ENCODE measurements at regions not wholly inside any gene's neighbourhood (a gene's known extent, or its start where the extent isn't known, plus 50 kb on each side); places are given as distances from the start of the nearest gene placed in this dataset.

DNA sequence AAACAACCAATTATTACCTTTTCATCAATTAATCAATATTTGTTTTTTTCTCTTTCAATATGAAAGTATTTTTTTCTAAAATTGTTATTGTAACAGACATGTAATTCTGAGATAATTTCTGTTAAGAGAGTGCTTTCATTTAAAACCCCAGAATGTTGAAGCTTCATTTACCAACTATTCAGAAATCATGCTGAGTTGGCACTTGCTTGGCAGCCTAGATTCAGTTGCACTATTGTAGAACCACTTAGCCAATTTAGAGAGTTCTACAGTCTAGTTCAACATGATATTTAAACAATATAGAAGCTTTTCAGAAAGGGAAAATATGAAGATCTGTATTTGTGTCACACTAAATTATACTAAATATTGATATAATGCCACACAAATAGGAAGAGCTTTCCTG is 56.1 kb upstream of the NKAIN2 start:
- peak in 1 of 2 experiments; percentile 22 for DNase-seq

- DNase-seq, result no peak
Observed at GRCh38 chr6:123745895-123746294, 57.8 kb upstream of the NKAIN2 start.

DNA sequence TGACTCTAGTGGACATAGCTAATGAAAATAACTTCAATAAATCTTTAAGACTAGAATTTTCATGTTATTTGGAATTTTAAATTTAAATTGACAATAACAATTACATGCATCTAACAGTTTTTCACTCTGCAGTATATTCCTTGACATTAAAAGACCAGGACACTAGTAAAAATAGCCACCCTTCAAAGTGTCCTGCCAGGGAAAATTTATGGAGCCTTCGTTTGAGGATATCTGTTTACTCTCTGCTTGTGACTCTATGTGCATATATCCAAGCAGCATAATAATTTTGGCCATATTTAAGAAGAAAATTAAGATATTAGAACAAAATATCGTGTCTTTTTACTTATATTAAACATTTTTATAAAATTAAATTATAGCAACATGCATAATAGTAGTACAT is 58.8 kb upstream of the NKAIN2 start:
- no peak for DNase-seq

DNA sequence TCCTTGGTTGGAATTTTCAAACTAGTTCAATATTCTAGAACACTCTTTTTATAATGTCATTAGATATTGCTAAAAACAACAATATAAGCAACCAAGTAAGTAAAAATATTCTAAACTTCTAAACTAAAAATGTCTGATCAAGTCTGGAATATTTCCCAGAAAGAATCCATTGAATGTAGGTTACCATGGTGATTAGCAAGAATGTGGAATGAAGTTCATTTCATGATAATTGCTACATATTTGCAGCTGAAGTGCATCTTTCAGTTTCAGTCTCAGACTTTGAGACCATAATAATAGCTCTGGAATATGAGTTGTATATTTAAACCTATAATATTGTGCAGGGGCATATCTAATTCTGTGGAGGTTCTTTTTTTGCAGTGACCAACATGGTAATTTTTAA is 61.0 kb upstream of the NKAIN2 start:
- DNase-seq, result peak; percentile 5 to 53

DNA sequence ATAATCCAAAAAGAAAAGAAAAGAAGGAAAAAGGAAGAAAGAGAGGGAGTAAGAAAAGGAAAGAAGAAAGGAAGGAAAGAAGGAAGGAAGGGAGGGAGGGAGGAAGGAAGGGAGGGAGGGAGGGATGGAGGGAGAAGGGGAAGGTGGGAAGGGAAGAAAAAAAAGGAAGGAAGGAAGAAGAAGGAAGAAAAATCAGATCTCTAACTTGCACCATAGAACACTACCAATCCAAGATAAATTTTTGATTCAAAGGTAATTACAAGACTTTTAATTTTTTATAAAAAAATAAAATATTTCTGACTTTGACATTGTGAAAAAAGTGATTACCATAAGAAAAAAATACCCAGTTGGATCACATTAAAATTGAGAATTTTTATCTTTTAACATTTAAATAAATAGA is 70.5 kb upstream of the NKAIN2 start:
- no peak for DNase-seq

DNA sequence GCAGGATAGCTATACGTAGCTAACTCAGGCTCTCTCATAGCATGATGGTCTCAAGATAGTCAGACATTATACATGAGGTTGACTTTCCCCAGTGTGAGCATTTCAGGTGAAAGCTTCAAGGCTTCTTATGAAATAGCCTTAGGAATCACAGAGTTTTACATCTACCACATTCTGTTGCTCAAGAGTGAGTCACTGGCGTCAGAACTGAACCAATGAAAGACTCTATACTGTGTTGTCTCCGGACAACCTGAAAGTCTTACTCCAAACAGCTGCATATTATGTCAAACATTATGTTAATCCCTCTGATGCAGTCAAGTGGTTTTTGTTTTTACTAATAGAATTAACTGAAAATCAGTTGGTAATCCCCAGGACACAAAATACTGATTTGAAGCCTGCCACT is 79.8 kb upstream of the TRDN start:
- DNase-seq, result no peak

GRCh38 chr6:123715006-123715863 is 78.5 kb upstream of the TRDN start:
- DNase-seq, result peak; percentile 15 to 53

GRCh38 chr6:123712831-123713230 is 76.1 kb upstream of the TRDN start:
- DNase-seq, result peak in 1 of 2 experiments; percentile 5

- DNase-seq, result no peak
Observed at GRCh38 chr6:123702943-123703342, 66.2 kb upstream of the TRDN start.

- no peak for DNase-seq
Observed at GRCh38 chr6:123687864-123688263, 51.1 kb upstream of the TRDN start.
